ENCODE measurements at regions not wholly inside any gene's neighbourhood (a gene's known extent, or its start where the extent isn't known, plus 50 kb on each side); places are given as distances from the start of the nearest gene placed in this dataset.

GRCh38 chr10:6794441-6794840 lies 214.4 kb upstream of the PRKCQ start:
- Histone ChIP-seq H3K4me3 (replicated peaks in 1 of 3; ENCODE audit: insufficient read depth in 1 of 3, low read depth in 1 of 3, low read length in 3 of 3) (no peak overlapping the region), H3K9ac (replicated peaks; ENCODE audit: extremely low read depth, insufficient read depth, low read length) (no peak overlapping the region), H3K9me1 (replicated peaks; ENCODE audit: control insufficient read depth, extremely low read depth, insufficient read depth, low read length) (no peaks in the 10 kb centered on the region), H2AFZ (ENCODE audit: low read depth, low read length) (no peak overlapping the region), H3K79me2 (ENCODE audit: control insufficient read depth, insufficient read depth, low read length) (no peaks in the 10 kb centered on the region), H3K27me3 (ENCODE audit: control insufficient read depth in 2 of 2, insufficient read depth in 2 of 2, low read length in 2 of 2) (peaks cover 7 to 10% of the 10 kb centered on the region in 2 experiments), H3K9me3 (replicated peaks; ENCODE audit: control insufficient read depth, insufficient read depth, low read length) (no peaks in the 10 kb centered on the region), H3K4me1 (ENCODE audit: control insufficient read depth, extremely low read depth, insufficient read depth, low read length) (no peaks in the 10 kb centered on the region), H3K27ac (ENCODE audit: insufficient read depth, low read depth, low read length) (no peak overlapping the region), H4K20me1 (replicated peaks; ENCODE audit: control insufficient read depth, extremely low read depth, insufficient read depth, low read length) (no peaks in the 10 kb centered on the region), H3K4me2 (ENCODE audit: insufficient read depth, low read length) (no peak overlapping the region), H3K36me3 (ENCODE audit: control insufficient read depth in 2 of 2, extremely low read depth in 1 of 2, insufficient read depth in 2 of 2, low read length in 2 of 2) (no peaks in the 10 kb centered on the region)
- dilution Hi-C loops (cut with MboI; ENCODE audit: extremely low pct_ligation_motif_present, low sequenced_read_pairs): no loop called here
- TF ChIP-seq MYC (IDR thresholded peaks at IDR 0.05; ENCODE audit: low read depth, low read length) (no peak), POLR2A (IDR thresholded peaks at IDR 0.05; ENCODE audit: low read depth, low read length) (no peak), MAX (IDR thresholded peaks at IDR 0.05; ENCODE audit: insufficient read depth, insufficient read length) (no peak), EZH2 (IDR thresholded peaks at IDR 0.05; ENCODE audit: borderline replicate concordance, low read depth, low read length, severe bottlenecking) (no peak), GATA2 (IDR thresholded peaks at IDR 0.05; ENCODE audit: insufficient read depth, insufficient read length, low read depth, low read length) (no peak), POLR2AphosphoS5 (IDR thresholded peaks at IDR 0.05; ENCODE audit: insufficient read depth, low read depth, low read length) (no peak), FOS (IDR thresholded peaks at IDR 0.05; ENCODE audit: borderline replicate concordance, insufficient read depth, low read length) (no peak), JUN (IDR thresholded peaks at IDR 0.05; ENCODE audit: borderline replicate concordance, insufficient read depth, insufficient read length, low read depth) (no peak)
- TF ChIP-seq, protein P1, sequence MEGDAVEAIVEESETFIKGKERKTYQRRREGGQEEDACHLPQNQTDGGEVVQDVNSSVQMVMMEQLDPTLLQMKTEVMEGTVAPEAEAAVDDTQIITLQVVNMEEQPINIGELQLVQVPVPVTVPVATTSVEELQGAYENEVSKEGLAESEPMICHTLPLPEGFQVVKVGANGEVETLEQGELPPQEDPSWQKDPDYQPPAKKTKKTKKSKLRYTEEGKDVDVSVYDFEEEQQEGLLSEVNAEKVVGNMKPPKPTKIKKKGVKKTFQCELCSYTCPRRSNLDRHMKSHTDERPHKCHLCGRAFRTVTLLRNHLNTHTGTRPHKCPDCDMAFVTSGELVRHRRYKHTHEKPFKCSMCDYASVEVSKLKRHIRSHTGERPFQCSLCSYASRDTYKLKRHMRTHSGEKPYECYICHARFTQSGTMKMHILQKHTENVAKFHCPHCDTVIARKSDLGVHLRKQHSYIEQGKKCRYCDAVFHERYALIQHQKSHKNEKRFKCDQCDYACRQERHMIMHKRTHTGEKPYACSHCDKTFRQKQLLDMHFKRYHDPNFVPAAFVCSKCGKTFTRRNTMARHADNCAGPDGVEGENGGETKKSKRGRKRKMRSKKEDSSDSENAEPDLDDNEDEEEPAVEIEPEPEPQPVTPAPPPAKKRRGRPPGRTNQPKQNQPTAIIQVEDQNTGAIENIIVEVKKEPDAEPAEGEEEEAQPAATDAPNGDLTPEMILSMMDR (IDR thresholded peaks at IDR 0.05; ENCODE audit: extremely low read depth in 1 of 2, insufficient read depth in 1 of 2, low read depth in 1 of 2, low read length in 2 of 2): no peak
- DNase-seq (ENCODE audit: low read depth, low spot score) (no peak), FAIRE-seq (no peak)
- intact Hi-C loops (cut with micrococcal nuclease): no loop called here
- ChIA-PET POLR2A (no interaction called here), CTCF (no interaction called here)
- no TSS peak for BruUV-seq (replicated peaks)
